Muscle layer of duodenum (tissue), 2 donors: ENCODE measurements at regions not wholly inside any gene's neighbourhood (a gene's known extent, or its start where the extent isn't known, plus 50 kb on each side); places are given as distances from the start of the nearest gene placed in this dataset.
"Not testable (repeated sequence)": the region's sequence is repeated elsewhere in the genome, so short reads cannot be mapped to it uniquely, and the experiment has no call there.

Experiments
- H3K27ac ChIP-seq: one replicate; pipeline ENCODE4 v1.7.0; 2013; ENCODE audit warnings: mild to moderate bottlenecking, low read length
- H3K27me3 ChIP-seq: one replicate; pipeline ENCODE4 v1.7.0; 2013; ENCODE audit warnings: low read depth, mild to moderate bottlenecking, control low read depth, low read length
- H3K36me3 ChIP-seq, 2 donors: one replicate each; pipeline ENCODE4 v1.7.0; 2013; ENCODE audit warnings: low read length in 2 of 2, control low read depth in 1 of 2, mild to moderate bottlenecking in 1 of 2; ENCODE audit not compliant: insufficient read depth in 2 of 2, control insufficient read depth in 1 of 2
- H3K4me1 ChIP-seq, 2 donors: one replicate each; pipeline ENCODE4 v1.7.0; 2013; ENCODE audit warnings: low read length in 2 of 2, mild to moderate bottlenecking in 2 of 2, control low read depth in 1 of 2, moderate library complexity in 1 of 2; ENCODE audit not compliant: insufficient read depth in 2 of 2, control insufficient read depth in 1 of 2
- H3K4me3 ChIP-seq, 2 donors: one replicate each; pipeline ENCODE4 v1.7.0; 2013; ENCODE audit warnings: low read length in 2 of 2, low read depth in 1 of 2, mild to moderate bottlenecking in 1 of 2
- H3K9me3 ChIP-seq, 2 donors: one replicate each; pipeline ENCODE4 v1.7.0; 2013; ENCODE audit warnings: low read length in 2 of 2, control low read depth in 1 of 2, mild to moderate bottlenecking in 1 of 2; ENCODE audit not compliant: control insufficient read depth in 1 of 2
- donor health status: healthy.

DNA sequence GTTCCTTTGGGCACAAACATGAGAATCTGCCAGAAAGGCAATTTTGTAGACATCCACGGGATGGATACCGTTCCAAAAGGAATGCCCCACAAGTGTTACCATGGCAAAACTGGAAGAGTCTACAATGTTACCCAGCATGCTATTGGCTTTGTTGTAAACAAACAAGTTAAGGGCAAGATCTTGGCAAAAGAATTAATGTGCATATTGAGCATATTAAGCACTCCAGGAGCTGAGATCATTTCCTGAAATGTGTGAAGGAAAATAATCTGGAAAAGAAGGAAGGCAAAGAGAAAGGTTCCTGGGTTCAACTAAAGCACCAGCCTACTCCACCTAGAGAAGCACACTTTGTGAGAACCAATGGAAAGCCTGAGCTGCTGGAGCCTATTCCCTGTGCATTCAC, 103.9 kb upstream of the ARG1 start:
- H3K4me3 ChIP-seq = no peak overlapping the region
- H3K9me3 ChIP-seq = no peaks in the 10 kb centered on the region
- no peaks in the 10 kb centered on the region for H3K36me3 ChIP-seq
- H3K27me3 ChIP-seq = no peaks in the 10 kb centered on the region
- no peaks in the 10 kb centered on the region for H3K4me1 ChIP-seq
- H3K27ac ChIP-seq = no peak overlapping the region

- H3K27ac ChIP-seq = no peak overlapping the region
- no peaks in the 10 kb centered on the region for H3K27me3 ChIP-seq
- H3K36me3 ChIP-seq = no peaks in the 10 kb centered on the region
- no peaks in the 10 kb centered on the region for H3K4me1 ChIP-seq
- H3K9me3 ChIP-seq = peaks cover 0 to 3% of the 10 kb centered on the region in 2 donors
- H3K4me3 ChIP-seq = no peak overlapping the region
Observed at GRCh38 chr6:131470534-131470933, 102.5 kb upstream of the ARG1 start.

GRCh38 chr6:131471331-131471730, 101.7 kb upstream of the ARG1 start:
- H3K36me3 ChIP-seq = no peaks in the 10 kb centered on the region
- H3K9me3 ChIP-seq = peaks cover 0 to 3% of the 10 kb centered on the region in 2 donors
- H3K27ac ChIP-seq = no peak overlapping the region
- no peaks in the 10 kb centered on the region for H3K4me1 ChIP-seq
- H3K27me3 ChIP-seq = no peaks in the 10 kb centered on the region
- H3K4me3 ChIP-seq = no peak overlapping the region

- not testable (repeated sequence) for H3K9me3 ChIP-seq, H3K36me3 ChIP-seq, H3K27ac ChIP-seq, H3K4me1 ChIP-seq, H3K4me3 ChIP-seq, H3K27me3 ChIP-seq
Observed at GRCh38 chr6:131473303-131473702, 99.7 kb upstream of the ARG1 start.

DNA sequence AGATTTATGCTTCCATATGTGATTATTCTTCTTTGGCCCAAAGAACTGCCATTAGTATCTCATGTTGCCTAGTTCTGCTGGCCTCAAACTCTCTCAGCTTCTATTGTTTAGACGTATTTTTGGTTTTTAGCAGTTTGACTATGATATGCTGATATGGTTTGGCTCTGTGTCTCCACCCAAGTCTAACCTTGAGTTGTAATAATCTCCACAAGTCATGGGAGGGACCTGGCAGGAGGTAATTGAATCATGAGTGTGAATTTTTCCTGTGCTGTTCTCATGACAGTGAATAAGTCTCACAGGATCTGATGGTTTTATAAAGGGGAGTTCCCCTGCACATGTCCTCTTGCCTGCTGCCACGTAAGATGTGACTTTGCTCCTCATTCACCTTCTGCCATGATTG, 96.7 kb upstream of the ARG1 start:
- Histone ChIP-seq H3K27me3 (no peaks in the 10 kb centered on the region), H3K27ac (no peak overlapping the region), H3K9me3 (peaks cover 0 to 3% of the 10 kb centered on the region in 2 donors), H3K4me3 (no peak overlapping the region), H3K4me1 (no peaks in the 10 kb centered on the region), H3K36me3 (no peaks in the 10 kb centered on the region)

DNA sequence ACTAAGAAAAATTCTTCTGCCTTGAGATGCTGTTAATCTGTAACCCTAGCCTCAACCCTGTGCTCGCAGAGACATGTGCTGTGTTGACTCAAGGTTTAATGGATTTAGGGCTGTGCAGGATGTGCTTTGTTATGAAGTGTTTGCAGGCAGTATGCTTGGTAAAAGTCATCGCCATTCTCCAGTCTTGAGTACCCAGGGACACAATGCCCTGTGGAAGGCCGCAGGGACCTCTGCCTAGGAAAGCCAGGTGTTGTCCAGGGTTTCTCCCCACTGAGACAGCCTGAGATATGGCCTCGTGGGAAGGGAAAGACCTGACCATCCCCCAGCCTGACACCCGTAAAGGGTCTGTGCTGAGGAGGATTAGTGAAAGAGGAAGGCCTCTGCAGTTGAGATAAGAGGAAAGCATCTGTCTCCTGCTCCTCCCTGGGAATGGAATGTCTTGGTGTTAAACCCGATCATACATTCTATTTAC, 94.2 kb upstream of the ARG1 start:
- H3K9me3 ChIP-seq, H3K27ac ChIP-seq, H3K4me1 ChIP-seq, H3K36me3 ChIP-seq, H3K4me3 ChIP-seq, H3K27me3 ChIP-seq: not testable (repeated sequence)

DNA sequence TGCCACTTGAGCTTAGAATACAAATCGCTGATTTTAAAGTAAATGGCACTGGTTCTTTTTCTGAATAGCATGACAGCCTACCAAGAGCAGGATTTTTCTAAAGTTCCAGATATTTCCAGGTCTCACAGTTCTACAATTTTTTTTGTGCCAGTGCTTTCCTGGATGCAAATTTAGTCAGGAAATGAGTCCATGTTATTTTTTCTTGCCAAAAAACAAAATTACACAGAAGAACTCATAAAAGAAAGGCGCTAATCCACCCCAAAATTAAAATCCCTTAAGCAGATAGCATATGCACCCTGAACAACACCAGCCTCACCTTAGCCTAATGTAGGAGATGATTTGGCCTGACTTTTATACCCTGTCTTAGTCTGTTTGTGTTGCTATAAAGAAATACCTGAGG, 86.4 kb upstream of the ARG1 start:
- no peak overlapping the region for H3K4me3 ChIP-seq
- H3K36me3 ChIP-seq = no peaks in the 10 kb centered on the region
- H3K4me1 ChIP-seq = no peaks in the 10 kb centered on the region
- H3K27ac ChIP-seq = no peak overlapping the region
- no peaks in the 10 kb centered on the region for H3K9me3 ChIP-seq
- H3K27me3 ChIP-seq = no peaks in the 10 kb centered on the region

GRCh38 chr6:131488780-131489179, 84.2 kb upstream of the ARG1 start:
- Histone ChIP-seq H3K9me3 (no peaks in the 10 kb centered on the region), H3K4me1 (no peaks in the 10 kb centered on the region), H3K27me3 (no peaks in the 10 kb centered on the region), H3K4me3 (no peak overlapping the region), H3K36me3 (no peaks in the 10 kb centered on the region), H3K27ac (no peak overlapping the region)

GRCh38 chr6:131490441-131490840, 82.6 kb upstream of the ARG1 start:
- Histone ChIP-seq H3K4me3 (no peak overlapping the region), H3K4me1 (no peaks in the 10 kb centered on the region), H3K36me3 (no peaks in the 10 kb centered on the region), H3K27ac (no peak overlapping the region), H3K27me3 (no peaks in the 10 kb centered on the region), H3K9me3 (no peaks in the 10 kb centered on the region)

DNA sequence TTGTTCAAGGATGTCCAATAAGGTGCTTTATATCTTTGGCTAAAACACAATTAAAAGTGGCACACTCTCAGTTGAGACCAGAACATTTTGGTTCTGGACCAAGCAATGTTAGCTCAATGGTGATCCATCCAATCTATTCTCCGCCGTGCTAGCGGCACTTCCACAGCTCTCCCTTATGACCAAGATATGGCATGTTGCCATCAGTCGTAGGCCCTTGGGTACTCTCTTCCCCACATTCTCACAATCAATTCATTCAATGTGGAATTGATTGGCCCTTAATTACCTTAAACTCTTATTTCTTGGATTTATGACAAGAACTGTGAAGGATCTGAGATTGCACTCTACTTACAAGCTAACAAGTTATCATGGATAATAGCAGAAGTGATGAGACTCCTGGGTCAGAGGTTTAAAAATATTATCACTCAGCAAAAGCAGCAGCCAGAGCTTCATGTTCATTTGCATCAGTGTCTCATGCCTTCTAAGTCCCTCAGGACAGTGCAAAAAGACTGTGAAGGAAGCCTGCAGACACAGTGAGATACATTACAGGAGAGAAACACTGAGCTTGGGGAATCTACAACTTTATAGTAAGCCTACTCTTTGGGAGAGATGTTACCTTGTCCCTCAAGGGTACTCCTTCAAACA, 80.0 kb upstream of the ARG1 start:
- Histone ChIP-seq H3K36me3 (no peaks in the 10 kb centered on the region), H3K27me3 (no peaks in the 10 kb centered on the region), H3K27ac (no peak overlapping the region), H3K9me3 (peaks cover 0 to 2% of the 10 kb centered on the region in 2 donors), H3K4me3 (no peak overlapping the region), H3K4me1 (no peaks in the 10 kb centered on the region)

DNA sequence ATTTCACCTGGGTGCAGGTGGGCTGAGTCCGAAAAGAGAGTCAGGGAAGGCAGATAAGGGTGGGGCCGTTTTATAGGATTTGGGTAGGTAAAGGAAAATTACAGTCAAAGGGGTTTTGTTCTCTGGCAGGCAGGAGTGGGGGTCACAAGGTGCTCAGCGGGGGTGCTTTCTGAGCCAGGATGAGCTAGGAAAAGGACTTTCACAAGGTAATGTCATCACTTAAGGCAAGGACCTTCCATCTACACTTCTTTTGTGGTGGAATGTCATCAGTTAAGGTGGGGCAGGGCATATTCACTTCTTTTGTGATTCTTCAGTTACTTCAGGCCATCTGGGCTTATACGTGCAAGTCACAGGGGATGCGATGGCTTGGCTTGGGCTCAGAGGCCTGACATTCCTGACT, 68.6 kb upstream of the ARG1 start:
- H3K27me3 ChIP-seq, H3K27ac ChIP-seq, H3K4me3 ChIP-seq, H3K9me3 ChIP-seq, H3K36me3 ChIP-seq, H3K4me1 ChIP-seq: not testable (repeated sequence)

DNA sequence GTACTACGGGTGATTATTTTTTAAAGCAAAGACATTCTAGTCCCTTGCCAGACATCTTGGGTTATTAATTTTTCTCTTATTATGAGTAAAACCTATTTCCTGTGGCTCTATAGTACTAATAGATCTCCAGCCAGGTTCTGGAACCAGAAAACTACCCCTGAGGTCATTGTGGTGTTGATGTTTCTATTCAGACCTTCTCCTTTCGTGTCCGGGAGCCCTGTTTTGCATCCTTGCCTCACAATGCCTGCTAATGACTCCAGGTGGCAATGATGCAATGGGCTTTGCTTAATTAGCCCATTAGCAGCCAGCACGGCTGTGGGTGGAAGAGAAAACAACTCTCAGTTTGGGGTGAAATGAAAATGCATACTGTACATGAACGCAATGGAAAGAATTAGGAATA, 62.9 kb upstream of the ARG1 start:
- Histone ChIP-seq H3K27me3 (no peaks in the 10 kb centered on the region), H3K36me3 (no peaks in the 10 kb centered on the region), H3K9me3 (peaks cover 0 to 7% of the 10 kb centered on the region in 2 donors), H3K27ac (no peak overlapping the region), H3K4me3 (no peak overlapping the region), H3K4me1 (no peaks in the 10 kb centered on the region)
